Testis (tissue), 2 donors: ENCODE measurements at regions not wholly inside any gene's neighbourhood (a gene's known extent, or its start where the extent isn't known, plus 50 kb on each side); places are given as distances from the start of the nearest gene placed in this dataset.

ENCODE experiments used
- DNase-seq: peaks from one replicate; pipeline ENCODE4 v3.0.0-alpha.2; 2019
- H3K27ac ChIP-seq, 2 donors: fragments of 200-600 bp; sonication (generic); one replicate each; pipeline ENCODE4 v1.5.1; 2019
- H3K27me3 ChIP-seq: fragments of 200-600 bp; sonication (generic); one replicate; pipeline ENCODE4 v1.5.1; 2019
- H3K36me3 ChIP-seq: fragments of 200-600 bp; sonication (generic); one replicate; pipeline ENCODE4 v1.5.1; 2017; ENCODE audit warnings: low read depth; ENCODE audit errors: missing control alignments
- H3K4me1 ChIP-seq: fragments of 200-600 bp; sonication (generic); one replicate; pipeline ENCODE4 v1.5.1; 2019
- H3K4me3 ChIP-seq, 2 donors: fragments of 200-600 bp; sonication (generic); one replicate each; pipeline ENCODE4 v1.5.1; 2017 to 2019
- H3K9me3 ChIP-seq: fragments of 200-600 bp; sonication (generic); one replicate; pipeline ENCODE4 v1.5.1; 2017
- POLR2A ChIP-seq: fragments of 450-650 bp; IDR thresholded peaks from one replicate; pipeline ENCODE4 v1.6.1; 2017; ENCODE audit warnings: antibody characterized with exemption, mild to moderate bottlenecking, moderate library complexity
- WGBS, 2 donors: methylation state at CpG; one replicate each; pipeline ENCODE4 v1.1.5; 2018; 5-methylcytosine and 5-hydroxymethylcytosine counted together
- intact Hi-C: fragments of 100-400 bp; cut with DNase I; formaldehyde crosslinking; loops from one replicate; pipeline ENCODE4 v1.15.1; 2023; ENCODE audit warnings: low total_unique reads
- TF ChIP-seq, protein P1 (sequence below), 3 experiments: fragments of 450-650 bp in 2 of 3; fragments of 200-600 bp in 1 of 3; sonication (generic) in 1 of 3; IDR thresholded peaks; one replicate each; pipeline ENCODE4 v1.5.1; 2016 to 2019; ENCODE audit warnings: antibody characterized with exemption in 3 of 3, mild to moderate bottlenecking in 2 of 3, moderate library complexity in 1 of 3

DNA sequence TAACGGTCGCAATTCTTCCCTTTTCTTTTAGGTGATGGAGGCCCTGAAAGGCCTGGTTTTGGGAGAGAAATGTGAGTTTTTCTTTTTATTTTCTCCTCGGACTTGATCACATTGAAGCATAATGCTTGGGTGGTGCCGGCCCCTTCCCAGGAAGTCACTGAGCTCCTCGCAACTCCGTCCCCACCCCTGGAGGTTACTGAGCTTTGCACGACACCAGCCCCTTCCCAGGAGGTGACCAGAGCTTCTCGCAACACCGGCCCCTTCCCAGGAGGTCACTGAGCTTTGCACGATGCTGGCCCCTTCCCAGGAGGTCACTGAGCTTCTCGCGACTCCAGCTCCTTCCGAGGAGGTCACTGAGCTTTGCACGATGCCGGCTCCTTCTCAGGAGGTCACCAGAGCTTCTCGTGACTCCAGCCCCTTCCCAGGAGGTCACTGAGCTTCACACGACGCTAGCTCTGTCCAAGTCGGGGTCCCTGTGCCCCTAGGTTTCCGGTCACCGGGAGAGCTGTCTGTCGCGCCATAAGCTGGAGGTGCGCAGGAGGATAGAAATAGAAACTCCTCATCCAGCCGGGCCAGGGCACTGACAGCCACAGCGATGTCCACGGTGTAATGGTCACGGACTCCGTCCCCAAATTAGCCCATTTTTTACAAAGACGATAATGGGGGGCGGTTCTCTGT lies 586.4 kb downstream of the BRD1 start:
- intact Hi-C loops: no loop called here
- no peaks in the 10 kb centered on the region for H3K27me3 ChIP-seq
- no peak overlapping the region for H3K27ac ChIP-seq
- peak; percentile 0 for DNase-seq
- no peaks in the 10 kb centered on the region for H3K4me1 ChIP-seq
- 71 to 87% methylated on average over 31 of the region's 31 CpGs for WGBS, 2 donors
- no peak overlapping the region for H3K4me3 ChIP-seq
- no peaks in the 10 kb centered on the region for H3K9me3 ChIP-seq
- TF ChIP-seq, protein P1, sequence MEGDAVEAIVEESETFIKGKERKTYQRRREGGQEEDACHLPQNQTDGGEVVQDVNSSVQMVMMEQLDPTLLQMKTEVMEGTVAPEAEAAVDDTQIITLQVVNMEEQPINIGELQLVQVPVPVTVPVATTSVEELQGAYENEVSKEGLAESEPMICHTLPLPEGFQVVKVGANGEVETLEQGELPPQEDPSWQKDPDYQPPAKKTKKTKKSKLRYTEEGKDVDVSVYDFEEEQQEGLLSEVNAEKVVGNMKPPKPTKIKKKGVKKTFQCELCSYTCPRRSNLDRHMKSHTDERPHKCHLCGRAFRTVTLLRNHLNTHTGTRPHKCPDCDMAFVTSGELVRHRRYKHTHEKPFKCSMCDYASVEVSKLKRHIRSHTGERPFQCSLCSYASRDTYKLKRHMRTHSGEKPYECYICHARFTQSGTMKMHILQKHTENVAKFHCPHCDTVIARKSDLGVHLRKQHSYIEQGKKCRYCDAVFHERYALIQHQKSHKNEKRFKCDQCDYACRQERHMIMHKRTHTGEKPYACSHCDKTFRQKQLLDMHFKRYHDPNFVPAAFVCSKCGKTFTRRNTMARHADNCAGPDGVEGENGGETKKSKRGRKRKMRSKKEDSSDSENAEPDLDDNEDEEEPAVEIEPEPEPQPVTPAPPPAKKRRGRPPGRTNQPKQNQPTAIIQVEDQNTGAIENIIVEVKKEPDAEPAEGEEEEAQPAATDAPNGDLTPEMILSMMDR (IDR thresholded peaks at IDR 0.05): no peak
- no peak for TF ChIP-seq POLR2A
- H3K36me3 ChIP-seq: no peaks in the 10 kb centered on the region

DNA sequence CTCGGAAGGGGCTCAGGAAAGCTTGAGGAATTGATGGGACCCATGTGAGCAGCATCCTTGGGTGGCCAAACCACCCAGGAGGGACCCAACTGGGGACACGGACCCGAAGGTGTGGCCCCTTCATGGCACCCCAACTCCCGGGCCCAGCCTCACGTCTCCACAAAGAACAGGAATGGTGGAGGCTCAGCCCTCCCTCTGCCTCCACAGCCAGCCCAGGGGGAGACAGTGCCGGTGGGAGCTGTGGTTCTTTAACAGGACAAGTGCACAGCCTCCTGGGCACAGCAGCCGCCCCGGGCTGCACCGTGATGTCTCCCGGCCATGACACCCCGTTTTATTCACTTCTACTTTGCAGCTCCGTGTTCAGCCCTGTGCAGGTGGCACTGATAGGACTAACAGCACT lies 587.2 kb downstream of the BRD1 start:
- TF ChIP-seq, protein P1 (IDR thresholded peaks at IDR 0.05): no peak
- TF ChIP-seq POLR2A: no peak
- Histone ChIP-seq H3K4me3 (no peak overlapping the region), H3K36me3 (no peaks in the 10 kb centered on the region), H3K27ac (no peak overlapping the region), H3K4me1 (no peaks in the 10 kb centered on the region), H3K27me3 (no peaks in the 10 kb centered on the region), H3K9me3 (no peaks in the 10 kb centered on the region)
- intact Hi-C loops: no loop called here
- peak; percentile 2 for DNase-seq
- WGBS, 2 donors: 78 to 87% methylated on average over 6 to 12 of the region's 12 CpGs

DNA sequence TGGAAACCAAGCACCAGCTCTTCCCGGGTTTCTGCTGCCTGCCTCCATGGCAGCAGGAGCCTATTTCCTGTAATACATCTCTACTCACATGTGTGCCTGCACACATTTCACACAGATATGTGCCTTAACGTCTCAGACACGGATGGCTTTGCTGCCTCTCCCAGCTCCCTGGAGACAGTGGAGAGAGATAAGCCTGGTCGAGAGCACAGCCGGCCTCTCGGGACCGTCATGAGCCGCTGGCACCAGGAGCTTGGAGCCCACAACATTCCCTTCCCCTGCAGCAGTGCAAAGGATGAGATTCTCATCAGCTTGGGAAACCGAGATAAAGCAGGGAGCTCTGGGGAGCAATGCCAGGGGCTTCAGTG lies 587.7 kb downstream of the BRD1 start:
- intact Hi-C loops: no loop called here
- Histone ChIP-seq H3K27ac (no peak overlapping the region), H3K9me3 (no peaks in the 10 kb centered on the region), H3K36me3 (no peaks in the 10 kb centered on the region), H3K27me3 (no peaks in the 10 kb centered on the region), H3K4me3 (no peak overlapping the region), H3K4me1 (no peaks in the 10 kb centered on the region)
- peak; percentile 2 for DNase-seq
- 65 to 83% methylated on average over 8 to 9 of the region's 9 CpGs for WGBS, 2 donors
- TF ChIP-seq, protein P1 (IDR thresholded peaks at IDR 0.05): no peak
- no peak for TF ChIP-seq POLR2A

DNA sequence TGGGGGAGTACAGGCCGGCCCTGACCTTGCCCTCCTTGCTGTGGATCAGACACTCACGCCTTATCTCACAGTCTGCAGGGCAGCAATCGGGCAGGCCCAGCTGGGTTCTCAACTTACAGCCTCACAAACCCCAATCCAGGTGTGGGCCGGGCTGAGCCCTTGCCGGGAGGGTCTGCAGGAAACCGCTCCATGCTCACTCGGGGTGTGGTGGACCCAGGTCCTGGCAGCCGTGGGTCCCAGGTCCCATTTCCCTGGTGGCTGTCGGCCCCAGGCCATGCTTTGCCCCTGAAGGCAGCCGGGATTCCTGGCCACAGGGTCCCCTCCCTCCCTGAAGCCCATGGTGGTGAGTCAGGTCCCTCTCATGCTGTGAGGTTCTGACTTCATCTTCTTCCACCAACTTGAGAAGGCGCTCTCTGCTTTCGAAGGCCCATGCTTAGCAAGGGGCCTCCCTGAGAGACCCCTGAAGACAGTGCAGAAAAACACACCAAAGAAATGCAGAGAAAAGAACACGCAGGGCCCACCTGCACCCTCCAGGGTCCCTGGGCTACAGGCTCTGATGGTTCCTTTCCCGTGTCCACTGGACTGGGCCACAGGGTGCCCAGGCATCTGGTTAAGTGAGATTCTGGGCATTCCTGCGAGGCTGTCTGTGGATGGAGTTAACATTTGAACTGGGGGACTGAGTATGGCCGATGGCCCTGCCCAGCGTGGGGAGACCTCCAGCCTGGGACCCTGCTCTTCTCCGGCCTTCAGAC lies 588.2 kb downstream of the BRD1 start:
- Histone ChIP-seq H3K4me1 (no peaks in the 10 kb centered on the region), H3K36me3 (no peaks in the 10 kb centered on the region), H3K9me3 (no peaks in the 10 kb centered on the region), H3K27ac (no peak overlapping the region), H3K4me3 (no peak overlapping the region), H3K27me3 (no peaks in the 10 kb centered on the region)
- WGBS, 2 donors: 70 to 89% methylated on average over 6 to 18 of the region's 18 CpGs
- peak; percentile 6 for DNase-seq
- intact Hi-C loops: no loop called here
- TF ChIP-seq, protein P1 (IDR thresholded peaks at IDR 0.05): no peak
- TF ChIP-seq POLR2A: no peak
